ENCODE measurements at regions not wholly inside any gene's neighbourhood (a gene's known extent, or its start where the extent isn't known, plus 50 kb on each side); places are given as distances from the start of the nearest gene placed in this dataset.

- no peak overlapping the region for H3K27ac ChIP-seq
- no peak for TF ChIP-seq CTCF (IDR thresholded peaks at IDR 0.05)
- no peak for TF ChIP-seq ZFX (IDR thresholded peaks at IDR 0.05; ENCODE audit: borderline replicate concordance)
These were observed 2118.9 kb downstream of the MAT2B start for GRCh38 chr5:165624166-165624946.

- no peak for TF ChIP-seq ZFX (IDR thresholded peaks at IDR 0.05; ENCODE audit: borderline replicate concordance)
- no peak for TF ChIP-seq CTCF (IDR thresholded peaks at IDR 0.05)
- no peak overlapping the region for H3K27ac ChIP-seq
These were observed 2120.7 kb downstream of the MAT2B start for GRCh38 chr5:165626161-165626560.

GRCh38 chr5:165627548-165628170 lies 2122.2 kb downstream of the MAT2B start:
- no peak overlapping the region for H3K27ac ChIP-seq
- TF ChIP-seq CTCF (IDR thresholded peaks at IDR 0.05) (no peak), ZFX (IDR thresholded peaks at IDR 0.05; ENCODE audit: borderline replicate concordance) (no peak)

GRCh38 chr5:165630261-165630778 lies 2124.9 kb downstream of the MAT2B start:
- peak; percentile 89 for TF ChIP-seq CTCF (IDR thresholded peaks at IDR 0.05)
- TF ChIP-seq ZFX (IDR thresholded peaks at IDR 0.05; ENCODE audit: borderline replicate concordance): no peak
- no peak overlapping the region for H3K27ac ChIP-seq

GRCh38 chr5:165631235-165631634 lies 2125.8 kb downstream of the MAT2B start:
- H3K27ac ChIP-seq: no peak overlapping the region
- no peak for TF ChIP-seq ZFX (IDR thresholded peaks at IDR 0.05; ENCODE audit: borderline replicate concordance)
- TF ChIP-seq CTCF (IDR thresholded peaks at IDR 0.05): no peak

GRCh38 chr5:165642366-165642765 lies 2136.9 kb downstream of the MAT2B start:
- TF ChIP-seq ZFX (IDR thresholded peaks at IDR 0.05; ENCODE audit: borderline replicate concordance): no peak
- no peak for TF ChIP-seq CTCF (IDR thresholded peaks at IDR 0.05)
- no peak overlapping the region for H3K27ac ChIP-seq
